A549 (cell line): ENCODE measurements at regions not wholly inside any gene's neighbourhood (a gene's known extent, or its start where the extent isn't known, plus 50 kb on each side); places are given as distances from the start of the nearest gene placed in this dataset.
A peak's percentile ranks its signal among the peaks of the same experiment; 100 is the strongest.

Source experiments
- ATAC-seq, 2 experiments: fragments of 200-7000 bp in 1 of 2; fragments of >200 bp in 1 of 2; cut with Nextera tagmentation in 1 of 2; cut with Tn5 transposase in 1 of 2; 3 replicates each; pipeline versions ENCODE4 v1.8.0 to v1.9.1; 2018 to 2020; ENCODE audit warnings: mild to moderate bottlenecking in 1 of 2, moderate library complexity in 1 of 2
- CTCF ChIA-PET: fragments of 300-600 bp; sonication (Branson Sonifier 250); formaldehyde crosslinking; extraction: SDS; loops from one replicate; lab custom pipeline; 2021; ENCODE audit warnings: antibody characterized with exemption, inconsistent platforms; lab: Yijun Ruan, JAX
- POLR2A ChIA-PET: fragments of 350-600 bp; formaldehyde crosslinking; extraction: SDS; loops from one replicate; lab custom pipeline; 2021; ENCODE audit warnings: antibody characterized with exemption, inconsistent platforms; lab: Yijun Ruan, JAX
- DNase-seq, 2 experiments: peaks; one replicate each; pipeline versions ENCODE4 v3.0.0 to v3.0.0-alpha.2; 2011 to 2016; ENCODE audit warnings: low read depth in 1 of 2, low spot score in 1 of 2
- FAIRE-seq: peaks from 2 replicates; lab custom pipeline; 2011; peaks lifted over from hg19 to GRCh38; lab: Jason Lieb, UNC
- H3K27ac ChIP-seq, 2 experiments: fragments of >200 bp; sonication (Bioruptor Twin); formaldehyde crosslinking; 3 replicates each; pipeline ENCODE4 v1.5.1; 2016 to 2017
- H3K4me1 ChIP-seq: fragments of >200 bp; sonication (Bioruptor Twin); formaldehyde crosslinking; 3 replicates; pipeline ENCODE4 v1.6.1; 2016
- H3K4me2 ChIP-seq: fragments of >200 bp; sonication (Bioruptor Twin); formaldehyde crosslinking; 3 replicates; pipeline ENCODE4 v1.6.1; 2016
- H3K4me3 ChIP-seq: fragments of >200 bp; sonication (Bioruptor Twin); formaldehyde crosslinking; 3 replicates; pipeline ENCODE4 v1.5.1; 2016
- H3K9me3 ChIP-seq: fragments of >200 bp; sonication (Bioruptor Twin); formaldehyde crosslinking; 3 replicates; pipeline ENCODE4 v1.6.1; 2016
- CHD2 ChIP-seq: fragments of 150-350 bp; IDR thresholded peaks from 2 replicates; pipeline ENCODE4 v1.6.1; 2014; ENCODE audit warnings: low read length; ENCODE audit not compliant: partially characterized antibody
- CTCF ChIP-seq: fragments of >200 bp; sonication (Bioruptor Twin); formaldehyde crosslinking; IDR thresholded peaks from 3 replicates; pipeline ENCODE4 v1.5.1; 2016
- EP300 ChIP-seq, 2 experiments: fragments of >200 bp; sonication (Bioruptor Twin); formaldehyde crosslinking; IDR thresholded peaks; 2 replicates in 1 of 2; 3 replicates in 1 of 2; pipeline ENCODE4 v1.6.1; 2016 to 2017
- ESRRA ChIP-seq: fragments of 150-350 bp; IDR thresholded peaks from 2 replicates; pipeline ENCODE4 v1.6.1; 2014; ENCODE audit warnings: mild to moderate bottlenecking, low read length, borderline replicate concordance
- FOSB ChIP-seq: fragments of 250-450 bp; sonication (Bioruptor Pico); IDR thresholded peaks from 2 replicates; pipeline ENCODE4 v1.5.0; 2020; ENCODE audit warnings: mild to moderate bottlenecking, moderate library complexity
- FOSL2 ChIP-seq, 2 experiments: fragments of 450-650 bp in 1 of 2; fragments of >200 bp in 1 of 2; sonication (Bioruptor Twin) in 1 of 2; formaldehyde crosslinking; IDR thresholded peaks; 2 replicates each; pipeline versions ENCODE4 v1.5.0 to v1.6.1; 2016 to 2020; ENCODE audit warnings: mild to moderate bottlenecking in 1 of 2, moderate library complexity in 1 of 2
- HOXA7 ChIP-seq: fragments of 250-450 bp; sonication (Bioruptor Pico); IDR thresholded peaks from 2 replicates; pipeline ENCODE4 v1.5.0; 2020; ENCODE audit warnings: mild to moderate bottlenecking, moderate library complexity
- HOXB5 ChIP-seq: fragments of 250-450 bp; sonication (Bioruptor Pico); IDR thresholded peaks from 2 replicates; pipeline ENCODE4 v1.5.0; 2020; ENCODE audit warnings: mild to moderate bottlenecking, moderate library complexity
- JUN ChIP-seq, 2 experiments: fragments of >200 bp; sonication (Bioruptor Twin); formaldehyde crosslinking; IDR thresholded peaks; 2 replicates in 1 of 2; 3 replicates in 1 of 2; pipeline ENCODE4 v1.6.1; 2016 to 2017
- JUNB ChIP-seq: fragments of >200 bp; sonication (Bioruptor Twin); formaldehyde crosslinking; IDR thresholded peaks from 2 replicates; pipeline ENCODE4 v1.6.1; 2016
- MAZ ChIP-seq: fragments of 150-350 bp; IDR thresholded peaks from 2 replicates; pipeline ENCODE4 v1.6.1; 2014; ENCODE audit warnings: antibody characterized with exemption, low read depth, low read length, borderline replicate concordance
- NPAS2 ChIP-seq: fragments of 250-450 bp; sonication (Bioruptor Pico); IDR thresholded peaks from 2 replicates; pipeline ENCODE4 v1.8.0; 2022; ENCODE audit warnings: mild to moderate bottlenecking, moderate library complexity, borderline replicate concordance
- PHF8 ChIP-seq: fragments of 200-600 bp; sonication (generic); IDR thresholded peaks from 2 replicates; pipeline ENCODE4 v1.6.1; 2016; ENCODE audit warnings: low read depth, mild to moderate bottlenecking, antibody characterized with exemption, moderate library complexity, borderline replicate concordance
- POLR2AphosphoS2 ChIP-seq: conservative IDR thresholded peaks from 2 replicates; pipeline ENCODE4 v1.6.1; 2012; ENCODE audit warnings: low read length, improper control_type of control experiment, inconsistent platforms
- RAD21 ChIP-seq, 2 experiments: fragments of >200 bp in 1 of 2; sonication (Bioruptor Twin) in 1 of 2; formaldehyde crosslinking in 1 of 2; IDR thresholded peaks in 1 of 2; conservative IDR thresholded peaks in 1 of 2; 2 replicates in 1 of 2; 3 replicates in 1 of 2; pipeline ENCODE4 v1.6.1; 2012 to 2018; ENCODE audit warnings: inconsistent platforms in 1 of 2
- RARB ChIP-seq: fragments of 250-450 bp; sonication (Bioruptor Pico); IDR thresholded peaks from 2 replicates; pipeline ENCODE4 v1.8.0; 2021; ENCODE audit warnings: mild to moderate bottlenecking, moderate library complexity
- RFX5 ChIP-seq: fragments of 450-650 bp; IDR thresholded peaks from 2 replicates; pipeline ENCODE4 v1.7.1; 2014; ENCODE audit warnings: antibody characterized with exemption, mild to moderate bottlenecking, moderate library complexity
- SMC3 ChIP-seq: fragments of >200 bp; sonication (Bioruptor Twin); formaldehyde crosslinking; IDR thresholded peaks from 3 replicates; pipeline ENCODE4 v1.6.1; 2018; ENCODE audit warnings: inconsistent platforms
- ZFP36 ChIP-seq: fragments of 450-650 bp; IDR thresholded peaks from 2 replicates; pipeline ENCODE4 v1.6.1; 2014; ENCODE audit warnings: borderline replicate concordance; ENCODE audit not compliant: partially characterized antibody
- ZNF302 ChIP-seq: fragments of 250-450 bp; sonication (Bioruptor Pico); IDR thresholded peaks from 2 replicates; pipeline ENCODE4 v1.9.0; 2021; ENCODE audit warnings: inconsistent platforms, mild to moderate bottlenecking, moderate library complexity
- ZSCAN20 ChIP-seq: fragments of 250-450 bp; sonication (Bioruptor Pico); IDR thresholded peaks from 2 replicates; pipeline ENCODE4 v1.8.0; 2022; ENCODE audit warnings: mild to moderate bottlenecking, moderate library complexity
- whole genome bisulfite sequencing: methylation state at CpG from one replicate; pipeline ENCODE4 v1.1.6; 2017; ENCODE audit errors: missing lambda C conversion rate; 5-methylcytosine and 5-hydroxymethylcytosine counted together
- TF ChIP-seq, protein P1 (sequence below): fragments of 450-650 bp; IDR thresholded peaks from 2 replicates; pipeline ENCODE4 v1.6.1; 2014; ENCODE audit warnings: antibody characterized with exemption
- TF ChIP-seq, protein P2 (sequence below): fragments of 200-600 bp; sonication (generic); IDR thresholded peaks from 2 replicates; pipeline ENCODE4 v1.6.1; 2016; ENCODE audit warnings: antibody characterized with exemption, mild to moderate bottlenecking, moderate library complexity
- TF ChIP-seq, protein P3 (sequence below): fragments of >200 bp; sonication (Bioruptor Twin); formaldehyde crosslinking; IDR thresholded peaks from 3 replicates; pipeline ENCODE4 v1.6.1; 2016

- ChIA-PET POLR2A (no interaction called here), CTCF (no interaction called here)
- no peak for ATAC-seq
- no peak for TF ChIP-seq FOSL2 (IDR thresholded peaks at IDR 0.05)
- TF ChIP-seq FOSL2 (CRISPR knock-in tag; IDR thresholded peaks at IDR 0.05), result peak; percentile 90
- no peak for TF ChIP-seq SMC3
- TF ChIP-seq, protein P1, sequence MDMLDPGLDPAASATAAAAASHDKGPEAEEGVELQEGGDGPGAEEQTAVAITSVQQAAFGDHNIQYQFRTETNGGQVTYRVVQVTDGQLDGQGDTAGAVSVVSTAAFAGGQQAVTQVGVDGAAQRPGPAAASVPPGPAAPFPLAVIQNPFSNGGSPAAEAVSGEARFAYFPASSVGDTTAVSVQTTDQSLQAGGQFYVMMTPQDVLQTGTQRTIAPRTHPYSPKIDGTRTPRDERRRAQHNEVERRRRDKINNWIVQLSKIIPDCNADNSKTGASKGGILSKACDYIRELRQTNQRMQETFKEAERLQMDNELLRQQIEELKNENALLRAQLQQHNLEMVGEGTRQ, result no peak
- TF ChIP-seq, protein P2, sequence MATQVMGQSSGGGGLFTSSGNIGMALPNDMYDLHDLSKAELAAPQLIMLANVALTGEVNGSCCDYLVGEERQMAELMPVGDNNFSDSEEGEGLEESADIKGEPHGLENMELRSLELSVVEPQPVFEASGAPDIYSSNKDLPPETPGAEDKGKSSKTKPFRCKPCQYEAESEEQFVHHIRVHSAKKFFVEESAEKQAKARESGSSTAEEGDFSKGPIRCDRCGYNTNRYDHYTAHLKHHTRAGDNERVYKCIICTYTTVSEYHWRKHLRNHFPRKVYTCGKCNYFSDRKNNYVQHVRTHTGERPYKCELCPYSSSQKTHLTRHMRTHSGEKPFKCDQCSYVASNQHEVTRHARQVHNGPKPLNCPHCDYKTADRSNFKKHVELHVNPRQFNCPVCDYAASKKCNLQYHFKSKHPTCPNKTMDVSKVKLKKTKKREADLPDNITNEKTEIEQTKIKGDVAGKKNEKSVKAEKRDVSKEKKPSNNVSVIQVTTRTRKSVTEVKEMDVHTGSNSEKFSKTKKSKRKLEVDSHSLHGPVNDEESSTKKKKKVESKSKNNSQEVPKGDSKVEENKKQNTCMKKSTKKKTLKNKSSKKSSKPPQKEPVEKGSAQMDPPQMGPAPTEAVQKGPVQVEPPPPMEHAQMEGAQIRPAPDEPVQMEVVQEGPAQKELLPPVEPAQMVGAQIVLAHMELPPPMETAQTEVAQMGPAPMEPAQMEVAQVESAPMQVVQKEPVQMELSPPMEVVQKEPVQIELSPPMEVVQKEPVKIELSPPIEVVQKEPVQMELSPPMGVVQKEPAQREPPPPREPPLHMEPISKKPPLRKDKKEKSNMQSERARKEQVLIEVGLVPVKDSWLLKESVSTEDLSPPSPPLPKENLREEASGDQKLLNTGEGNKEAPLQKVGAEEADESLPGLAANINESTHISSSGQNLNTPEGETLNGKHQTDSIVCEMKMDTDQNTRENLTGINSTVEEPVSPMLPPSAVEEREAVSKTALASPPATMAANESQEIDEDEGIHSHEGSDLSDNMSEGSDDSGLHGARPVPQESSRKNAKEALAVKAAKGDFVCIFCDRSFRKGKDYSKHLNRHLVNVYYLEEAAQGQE, result no peak
- TF ChIP-seq EP300 (IDR thresholded peaks at IDR 0.05), result no peak
- no peak for TF ChIP-seq MAZ
- TF ChIP-seq, protein P3, sequence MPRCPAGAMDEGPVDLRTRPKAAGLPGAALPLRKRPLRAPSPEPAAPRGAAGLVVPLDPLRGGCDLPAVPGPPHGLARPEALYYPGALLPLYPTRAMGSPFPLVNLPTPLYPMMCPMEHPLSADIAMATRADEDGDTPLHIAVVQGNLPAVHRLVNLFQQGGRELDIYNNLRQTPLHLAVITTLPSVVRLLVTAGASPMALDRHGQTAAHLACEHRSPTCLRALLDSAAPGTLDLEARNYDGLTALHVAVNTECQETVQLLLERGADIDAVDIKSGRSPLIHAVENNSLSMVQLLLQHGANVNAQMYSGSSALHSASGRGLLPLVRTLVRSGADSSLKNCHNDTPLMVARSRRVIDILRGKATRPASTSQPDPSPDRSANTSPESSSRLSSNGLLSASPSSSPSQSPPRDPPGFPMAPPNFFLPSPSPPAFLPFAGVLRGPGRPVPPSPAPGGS, result no peak
- no peak for TF ChIP-seq RAD21 (conservative IDR thresholded peaks at IDR 0.05 in 1 of 2, IDR thresholded peaks at IDR 0.05 in 1 of 2)
- no peak for TF ChIP-seq ZSCAN20
- peak overlapping the region; percentile 26; the same call in 2 of the 3 replicates for H3K4me2 ChIP-seq
- H3K27ac ChIP-seq, result peak overlapping the region; percentile 87 to 98
- 9% methylated on average over 2 of the region's 2 CpGs for WGBS
- H3K4me3 ChIP-seq, result no peak overlapping the region
- peaks cover 79% of the 10 kb centered on the region for H3K4me1 ChIP-seq
- H3K9me3 ChIP-seq, result 0 out of 3 replicates have a peak, but pooled peaks cover 5% of the 10 kb centered on the region
- FAIRE-seq, result no peak
- DNase-seq, result peak in 1 of 2 experiments; percentile 51
These were observed 115.0 kb downstream of the CEP44 start for GRCh38 chr4:174398728-174399127.

GRCh38 chr4:174397366-174398155 is 113.8 kb downstream of the CEP44 start:
- 72% methylated on average over 3 of the region's 3 CpGs for WGBS
- no peak for DNase-seq
- Histone ChIP-seq H3K27ac (peak overlapping the region; percentile 87 to 98), H3K4me2 (peak overlapping the region; percentile 20; the same call in 2 of the 3 replicates), H3K9me3 (peaks cover 12% of the 10 kb centered on the region; the same call in 2 of the 3 replicates), H3K4me3 (no peak overlapping the region), H3K4me1 (peaks cover 67% of the 10 kb centered on the region)
- CTCF ChIA-PET, result no interaction called here
- no peak for ATAC-seq
- TF ChIP-seq JUNB (no peak), FOSB (CRISPR knock-in tag) (no peak), HOXA7 (CRISPR knock-in tag) (no peak), MAZ (no peak), JUN (IDR thresholded peaks at IDR 0.05) (no peak)
- POLR2A ChIA-PET, result no interaction called here
- FAIRE-seq, result no peak

GRCh38 chr4:174396599-174397110 is 112.9 kb downstream of the CEP44 start:
- H3K9me3 ChIP-seq, result peaks cover 14% of the 10 kb centered on the region; the same call in 2 of the 3 replicates
- CTCF ChIA-PET, result no interaction called here
- TF ChIP-seq RFX5 (no peak), JUNB (no peak), ZFP36 (no peak), CTCF (no peak), ESRRA (no peak), HOXA7 (CRISPR knock-in tag) (no peak), NPAS2 (no peak), PHF8 (no peak), EP300 (IDR thresholded peaks at IDR 0.05) (no peak), ZNF302 (CRISPR knock-in tag) (no peak), POLR2AphosphoS2 (no peak), RARB (CRISPR knock-in tag) (no peak), CHD2 (no peak), HOXB5 (CRISPR knock-in tag) (no peak)
- H3K4me1 ChIP-seq, result peaks cover 61% of the 10 kb centered on the region
- DNase-seq (no peak), FAIRE-seq (no peak), ATAC-seq (no peak)
- POLR2A ChIA-PET, result no interaction called here
- H3K4me2 ChIP-seq, result peak overlapping the region; percentile 20; the same call in 2 of the 3 replicates
- 50% methylated on average over 5 of the region's 5 CpGs for WGBS
- no peak overlapping the region for H3K4me3 ChIP-seq
- peak overlapping the region; percentile 87 to 98 for H3K27ac ChIP-seq
